ENCODE measurements at regions not wholly inside any gene's neighbourhood (a gene's known extent, or its start where the extent isn't known, plus 50 kb on each side); places are given as distances from the start of the nearest gene placed in this dataset.

- H3K27me3 ChIP-seq (ENCODE audit: control insufficient read depth, insufficient read depth, low read length) = no peaks in the 10 kb centered on the region
- no peak for DNase-seq (ENCODE audit: low read depth)
- H3K36me3 ChIP-seq (ENCODE audit: control insufficient read depth, insufficient read depth, low read length) = no peaks in the 10 kb centered on the region
- TF ChIP-seq CTCF (IDR thresholded peaks at IDR 0.05; ENCODE audit: insufficient read depth, low read length, poor library complexity, severe bottlenecking) = no peak
- H3K4me3 ChIP-seq (ENCODE audit: low read depth, low read length) = no peak overlapping the region
These were observed 108.4 kb upstream of the ATXN3L start for GRCh38 chrX:13428053-13428786.

GRCh38 chrX:13427441-13428052 lies 107.7 kb upstream of the ATXN3L start:
- no peaks in the 10 kb centered on the region for H3K27me3 ChIP-seq (ENCODE audit: control insufficient read depth, insufficient read depth, low read length)
- TF ChIP-seq CTCF (IDR thresholded peaks at IDR 0.05; ENCODE audit: insufficient read depth, low read length, poor library complexity, severe bottlenecking) = no peak
- no peaks in the 10 kb centered on the region for H3K36me3 ChIP-seq (ENCODE audit: control insufficient read depth, insufficient read depth, low read length)
- H3K4me3 ChIP-seq (ENCODE audit: low read depth, low read length) = no peak overlapping the region
- DNase-seq (ENCODE audit: low read depth) = no peak

DNA sequence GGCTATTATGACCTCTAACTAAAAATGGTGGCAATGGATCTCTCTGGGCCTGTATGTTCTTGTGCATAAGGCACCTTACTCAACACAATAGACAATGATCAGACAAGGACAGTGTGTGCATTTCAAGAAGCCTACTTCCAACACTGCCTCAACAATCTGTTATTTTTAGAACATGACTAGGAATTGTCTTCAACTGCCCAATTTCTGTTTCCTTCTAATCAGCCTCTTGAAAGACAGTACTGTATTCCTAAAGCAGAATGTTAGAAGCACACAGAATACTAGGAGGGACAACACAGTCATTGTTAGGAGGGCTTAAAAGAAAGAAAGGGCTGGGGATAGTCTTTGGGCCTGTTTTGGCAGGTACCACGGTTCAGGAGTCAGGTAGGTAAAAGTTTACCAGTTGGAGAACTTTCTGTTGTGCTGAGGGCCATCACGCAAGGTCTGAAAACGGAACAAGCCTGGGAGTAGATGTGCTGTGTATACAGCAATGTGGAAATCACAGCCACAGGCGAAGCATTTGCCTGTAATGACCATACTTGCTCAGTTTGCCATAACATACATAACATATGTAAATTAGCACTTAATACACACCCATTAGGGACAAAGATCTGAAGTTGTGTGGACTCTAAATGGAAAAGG lies 100.8 kb upstream of the ATXN3L start:
- no peak for TF ChIP-seq CTCF (IDR thresholded peaks at IDR 0.05; ENCODE audit: insufficient read depth, low read length, poor library complexity, severe bottlenecking)
- no peak for DNase-seq (ENCODE audit: low read depth)

GRCh38 chrX:13419918-13420317 lies 100.1 kb upstream of the ATXN3L start:
- no peak for DNase-seq (ENCODE audit: low read depth)
- TF ChIP-seq CTCF (IDR thresholded peaks at IDR 0.05; ENCODE audit: insufficient read depth, low read length, poor library complexity, severe bottlenecking) = no peak
- Histone ChIP-seq H3K27me3 (ENCODE audit: control insufficient read depth, insufficient read depth, low read length) (no peaks in the 10 kb centered on the region), H3K4me3 (ENCODE audit: low read depth, low read length) (no peak overlapping the region), H3K36me3 (ENCODE audit: control insufficient read depth, insufficient read depth, low read length) (no peaks in the 10 kb centered on the region)

More for the DNA sequence above, 100.8 kb upstream of the ATXN3L start:
- H3K4me3 ChIP-seq (ENCODE audit: low read depth, low read length) = no peak overlapping the region
- H3K36me3 ChIP-seq (ENCODE audit: control insufficient read depth, insufficient read depth, low read length) = no peaks in the 10 kb centered on the region
- no peaks in the 10 kb centered on the region for H3K27me3 ChIP-seq (ENCODE audit: control insufficient read depth, insufficient read depth, low read length)

GRCh38 chrX:13419276-13419675 lies 99.4 kb upstream of the ATXN3L start:
- no peak for DNase-seq (ENCODE audit: low read depth)
- Histone ChIP-seq H3K36me3 (ENCODE audit: control insufficient read depth, insufficient read depth, low read length) (no peaks in the 10 kb centered on the region), H3K4me3 (ENCODE audit: low read depth, low read length) (no peak overlapping the region), H3K27me3 (ENCODE audit: control insufficient read depth, insufficient read depth, low read length) (no peaks in the 10 kb centered on the region)
- TF ChIP-seq CTCF (IDR thresholded peaks at IDR 0.05; ENCODE audit: insufficient read depth, low read length, poor library complexity, severe bottlenecking) = no peak
